DMS 273 (cell line): ENCODE measurements at regions not wholly inside any gene's neighbourhood (a gene's known extent, or its start where the extent isn't known, plus 50 kb on each side); places are given as distances from the start of the nearest gene placed in this dataset.

Source experiments
- DNase-seq: peaks from one replicate; lab custom pipeline; 2025; ENCODE audit not compliant: unreplicated experiment; lab: John Stamatoyannopoulos, UW

- no peak for DNase-seq
Observed at GRCh38 chr9:13900449-13900848, 413.5 kb downstream of the NFIB start.

DNA sequence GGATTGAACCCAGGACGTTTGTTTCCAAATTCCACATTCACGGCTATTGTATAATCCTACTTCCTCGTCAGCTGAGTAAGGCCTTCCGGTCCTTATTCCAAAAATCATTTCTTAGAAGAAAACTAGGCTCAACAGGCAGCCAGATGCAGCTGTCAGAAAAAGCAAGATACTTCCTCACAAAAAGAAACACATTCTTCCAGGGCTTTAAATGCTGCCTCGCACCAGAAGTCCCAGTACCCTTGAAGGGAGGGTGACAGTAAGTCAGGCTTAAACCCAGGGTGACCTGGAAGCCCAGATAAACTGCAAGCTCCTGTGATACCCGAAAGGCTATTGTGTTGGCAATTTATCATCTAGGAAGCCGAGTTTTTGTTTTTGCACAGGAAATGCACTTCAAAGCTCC, 414.0 kb downstream of the NFIB start:
- no peak for DNase-seq

GRCh38 chr9:13898957-13899356, 415.0 kb downstream of the NFIB start:
- DNase-seq = peak; percentile 17

DNA sequence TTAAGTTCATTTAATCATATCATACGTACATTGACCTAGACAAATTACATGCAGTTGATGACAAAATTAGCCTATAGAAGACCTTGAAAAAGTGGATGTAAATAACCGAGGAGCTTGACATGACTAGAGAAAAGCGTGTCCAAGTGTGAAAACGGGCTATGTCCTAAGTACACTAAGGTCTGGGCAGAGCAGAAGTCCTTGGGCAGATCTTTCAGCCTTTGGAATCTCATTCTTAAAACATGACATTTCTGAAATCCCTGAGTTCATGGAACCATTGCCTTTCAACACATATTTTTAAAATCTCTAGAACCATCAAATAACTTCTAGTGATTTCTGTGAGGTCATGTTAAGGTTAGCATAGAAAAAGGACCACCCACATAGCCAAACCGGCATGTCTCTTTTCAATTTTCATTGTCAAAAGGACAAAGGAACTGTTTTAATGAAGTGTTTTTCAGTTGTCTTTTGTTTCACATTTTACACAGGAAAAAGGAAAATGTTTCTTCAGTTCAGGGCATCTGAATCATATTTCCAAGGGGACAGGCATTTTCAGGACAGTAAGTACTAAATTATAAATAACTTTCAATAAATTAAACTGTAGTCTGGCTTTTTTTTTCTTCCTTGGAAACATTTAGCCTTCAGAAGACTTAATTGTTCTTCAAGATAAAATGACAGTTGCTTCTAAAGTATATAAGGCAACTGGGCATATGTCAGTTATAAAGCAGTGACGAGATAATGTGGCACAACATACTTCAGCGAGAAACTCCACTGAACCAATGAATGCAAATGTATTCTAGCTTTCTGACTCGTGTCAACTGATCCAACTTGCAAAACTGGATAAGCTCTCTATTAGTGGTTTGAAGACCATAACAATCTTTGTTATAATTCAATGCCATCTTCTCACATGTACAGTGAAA, 416.8 kb downstream of the NFIB start:
- DNase-seq = peak; percentile 33

DNA sequence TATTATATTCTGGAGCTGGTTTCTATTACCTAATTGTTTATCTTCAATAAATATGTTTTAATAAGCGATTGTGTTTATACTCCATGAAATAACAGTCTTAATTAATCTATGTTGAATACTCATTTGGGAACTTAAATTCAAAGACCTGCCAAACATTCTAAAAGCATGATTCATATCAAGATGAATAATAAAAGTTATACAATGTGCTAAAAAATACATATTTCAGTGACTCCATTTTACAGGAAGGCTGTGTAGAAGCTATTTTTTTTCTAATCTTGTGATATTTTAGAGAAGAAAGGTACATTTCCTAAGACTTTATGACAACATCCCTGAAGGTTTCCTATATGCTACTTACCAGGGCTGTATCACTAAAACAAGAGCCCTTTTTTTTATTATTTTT, 417.9 kb downstream of the NFIB start:
- DNase-seq = no peak

- DNase-seq = no peak
Observed at GRCh38 chr9:13885258-13885657, 428.7 kb downstream of the NFIB start.

- DNase-seq = no peak
Observed at GRCh38 chr9:13879981-13880380, 434.0 kb downstream of the NFIB start.

DNA sequence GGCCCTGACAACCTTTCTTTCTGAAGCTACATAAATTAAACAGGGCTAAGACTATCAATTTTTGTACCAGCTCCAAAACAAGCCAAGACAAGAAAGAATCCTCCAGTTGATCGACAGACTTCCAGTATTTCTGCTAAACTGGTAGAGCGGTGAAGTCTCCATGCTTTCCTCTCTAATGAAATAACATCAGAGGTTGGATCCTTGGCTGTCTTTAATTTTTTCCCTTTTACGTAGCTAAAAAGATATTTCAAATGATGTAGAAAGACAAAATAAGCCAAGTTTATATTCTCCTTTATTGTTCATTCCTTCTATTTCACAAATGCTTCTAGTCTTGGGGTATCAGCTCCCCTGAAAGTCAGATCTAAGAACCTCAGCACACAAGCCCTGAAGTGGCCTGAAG, 434.9 kb downstream of the NFIB start:
- no peak for DNase-seq

- DNase-seq = no peak
Observed at GRCh38 chr9:13878241-13878711, 435.7 kb downstream of the NFIB start.

DNA sequence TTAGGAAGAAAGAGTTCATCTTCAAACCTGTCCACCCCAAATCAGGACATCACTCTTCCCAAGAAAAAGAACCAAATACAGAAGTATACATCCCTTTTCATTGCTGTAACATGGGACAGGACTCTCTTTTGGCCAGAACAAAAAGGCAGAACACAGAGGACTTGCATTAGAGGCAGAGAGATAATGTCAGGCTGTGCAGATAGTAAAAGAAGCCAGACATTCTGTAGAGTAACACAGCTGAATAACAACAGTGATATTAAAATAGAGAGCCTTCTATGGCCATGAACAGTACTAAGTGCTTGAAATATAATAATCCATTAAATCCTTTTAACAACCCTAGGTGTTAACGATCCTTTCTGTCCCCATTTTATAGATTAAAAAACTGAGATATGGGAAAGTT, 437.2 kb downstream of the NFIB start:
- DNase-seq = no peak

DNA sequence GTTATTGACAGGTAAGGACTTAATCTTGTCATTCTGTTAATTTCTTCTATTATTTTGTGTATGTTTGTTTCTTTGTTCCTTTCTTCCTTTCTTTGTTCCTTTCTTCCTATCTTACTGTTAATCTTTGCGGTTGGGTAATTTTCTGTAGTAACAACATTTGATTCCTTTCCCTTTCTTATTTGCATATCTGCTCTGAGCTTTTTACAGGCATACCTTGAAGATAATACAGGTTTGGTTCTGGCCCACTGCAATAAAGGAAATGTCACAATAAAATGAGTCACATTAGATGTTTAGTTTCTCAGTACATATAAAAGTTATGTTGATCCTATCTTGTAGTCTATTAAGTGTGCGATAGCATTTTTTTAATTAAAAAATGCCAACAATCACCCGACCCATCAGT, 440.7 kb downstream of the NFIB start:
- no peak for DNase-seq

DNA sequence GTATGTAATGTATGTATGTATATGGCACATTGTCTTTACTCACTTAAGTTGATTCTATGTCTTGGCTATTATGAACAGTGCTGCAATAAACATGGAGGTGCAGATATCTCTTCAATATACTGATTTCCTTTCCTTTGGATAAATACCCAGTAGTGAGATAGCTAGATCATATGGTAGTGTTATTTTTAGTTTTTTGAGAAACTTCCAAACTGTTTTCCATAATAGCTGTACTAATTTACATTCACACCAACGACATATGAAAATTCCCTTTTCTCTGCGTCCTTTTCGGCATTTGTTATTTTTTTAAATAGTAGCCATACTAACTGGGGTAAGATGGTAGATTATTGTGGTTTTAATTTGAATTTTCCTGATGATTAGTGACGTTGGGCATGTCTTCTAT, 445.6 kb downstream of the NFIB start:
- DNase-seq = no peak

DNA sequence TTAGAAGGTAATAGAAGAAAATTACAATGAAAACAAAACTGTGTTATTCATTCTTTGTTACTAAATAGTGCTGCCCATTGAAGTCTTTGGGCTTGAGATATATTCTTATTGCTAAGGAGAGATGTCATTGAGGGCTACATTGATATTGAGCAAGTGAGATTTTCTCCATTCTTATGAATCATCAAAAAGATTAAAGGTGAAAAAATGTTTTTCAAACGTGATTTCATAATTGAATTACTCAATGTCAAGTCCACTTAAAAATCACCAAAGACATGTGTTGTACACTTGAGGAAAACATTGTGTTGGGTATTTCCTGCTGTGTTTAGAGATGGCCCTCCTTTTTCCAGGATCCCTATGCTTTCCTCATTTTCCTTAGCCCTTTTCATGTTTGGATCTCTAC, 448.1 kb downstream of the NFIB start:
- DNase-seq = no peak

- DNase-seq = peak; percentile 15
Observed at GRCh38 chr9:13863112-13863511, 450.8 kb downstream of the NFIB start.

DNA sequence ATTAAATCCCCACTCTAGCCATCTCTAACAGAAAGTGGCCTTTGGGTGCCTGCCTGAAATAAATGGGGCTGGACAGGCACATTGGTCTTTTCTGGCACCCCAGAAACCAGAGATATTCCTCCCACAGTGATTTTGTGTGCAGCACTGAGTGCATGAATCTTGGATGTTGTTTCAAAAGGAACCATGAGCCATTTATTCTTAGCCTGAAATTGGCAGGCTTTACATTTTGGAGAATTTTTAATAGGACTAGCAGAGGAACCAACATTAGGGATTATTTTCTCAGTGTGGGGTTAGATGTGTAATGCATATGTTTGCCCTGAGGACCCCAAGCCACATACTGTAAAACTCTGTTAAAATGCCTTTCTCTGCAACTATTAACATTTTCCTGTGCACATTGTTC, 451.3 kb downstream of the NFIB start:
- no peak for DNase-seq

DNA sequence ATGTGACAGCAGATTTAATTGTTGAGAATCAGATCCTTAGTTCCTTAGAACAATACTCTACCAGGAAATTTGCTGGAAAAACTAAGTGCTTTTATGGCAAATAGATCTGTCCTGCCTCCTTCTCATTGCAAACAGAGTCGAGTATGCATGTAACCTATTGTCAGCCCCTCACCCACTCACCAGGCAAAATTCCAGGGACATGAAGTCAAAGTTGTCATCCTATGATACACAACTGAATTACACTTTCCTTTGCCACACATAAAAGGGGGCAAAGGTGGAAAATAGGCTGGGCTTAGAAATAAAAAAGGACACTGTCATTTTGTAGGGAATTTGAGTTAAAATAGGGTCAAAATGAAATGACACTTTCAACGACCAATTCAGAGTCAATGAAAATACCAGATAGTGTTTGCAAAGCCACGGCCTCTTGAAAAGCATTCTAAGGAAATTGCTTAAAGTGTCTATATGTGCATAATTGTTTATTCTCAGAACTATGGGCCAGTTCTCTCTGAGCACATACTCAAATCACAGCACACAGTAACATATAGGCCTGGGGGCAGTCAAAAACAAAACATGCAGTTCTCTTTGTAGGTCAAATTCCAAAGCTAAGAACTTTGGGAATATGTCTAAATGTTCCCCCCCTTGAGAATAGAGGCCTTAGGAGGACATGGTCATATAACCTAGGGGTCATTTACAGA, 452.8 kb downstream of the NFIB start:
- DNase-seq = no peak

DNA sequence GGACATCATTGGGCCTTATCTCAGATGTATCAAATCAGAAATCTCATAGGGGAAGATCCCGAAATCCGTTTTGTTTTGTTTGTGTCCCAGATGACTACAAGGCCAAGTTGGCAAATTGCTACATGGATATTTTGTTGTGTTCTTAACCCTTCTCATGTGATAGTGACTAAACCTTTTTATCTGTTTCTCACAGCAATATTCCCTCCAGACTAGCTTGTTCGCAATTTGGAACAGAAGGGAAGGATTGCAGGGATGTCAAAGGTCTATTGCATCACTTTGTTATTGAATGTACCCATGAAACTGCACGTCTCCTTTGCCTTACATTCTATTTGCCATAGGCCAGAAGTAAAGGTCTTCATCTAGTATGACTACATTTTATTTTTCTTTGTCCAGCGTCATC, 453.9 kb downstream of the NFIB start:
- no peak for DNase-seq

DNA sequence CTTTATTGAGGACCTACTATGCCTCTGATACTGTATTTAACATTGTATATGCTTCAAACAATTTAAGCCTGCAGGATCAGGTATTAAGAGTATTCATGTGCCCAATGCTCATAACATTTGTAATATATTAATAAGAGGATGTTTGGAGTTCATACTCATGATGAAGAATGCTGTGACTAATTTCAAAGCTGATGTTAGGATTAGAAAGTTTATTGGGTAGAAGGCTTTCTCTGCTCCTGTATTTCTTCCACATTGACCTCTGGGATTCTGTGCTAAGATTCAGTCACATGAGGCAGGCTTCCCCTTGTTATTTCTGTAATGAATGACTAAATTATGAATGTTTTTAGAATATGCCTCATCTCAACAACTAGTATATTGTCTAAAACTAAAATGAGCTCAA, 456.4 kb downstream of the NFIB start:
- DNase-seq = no peak

GRCh38 chr9:13847270-13847669, 466.7 kb downstream of the NFIB start:
- DNase-seq = no peak

- DNase-seq = no peak
Observed at GRCh38 chr9:13845460-13845859, 468.5 kb downstream of the NFIB start.

DNA sequence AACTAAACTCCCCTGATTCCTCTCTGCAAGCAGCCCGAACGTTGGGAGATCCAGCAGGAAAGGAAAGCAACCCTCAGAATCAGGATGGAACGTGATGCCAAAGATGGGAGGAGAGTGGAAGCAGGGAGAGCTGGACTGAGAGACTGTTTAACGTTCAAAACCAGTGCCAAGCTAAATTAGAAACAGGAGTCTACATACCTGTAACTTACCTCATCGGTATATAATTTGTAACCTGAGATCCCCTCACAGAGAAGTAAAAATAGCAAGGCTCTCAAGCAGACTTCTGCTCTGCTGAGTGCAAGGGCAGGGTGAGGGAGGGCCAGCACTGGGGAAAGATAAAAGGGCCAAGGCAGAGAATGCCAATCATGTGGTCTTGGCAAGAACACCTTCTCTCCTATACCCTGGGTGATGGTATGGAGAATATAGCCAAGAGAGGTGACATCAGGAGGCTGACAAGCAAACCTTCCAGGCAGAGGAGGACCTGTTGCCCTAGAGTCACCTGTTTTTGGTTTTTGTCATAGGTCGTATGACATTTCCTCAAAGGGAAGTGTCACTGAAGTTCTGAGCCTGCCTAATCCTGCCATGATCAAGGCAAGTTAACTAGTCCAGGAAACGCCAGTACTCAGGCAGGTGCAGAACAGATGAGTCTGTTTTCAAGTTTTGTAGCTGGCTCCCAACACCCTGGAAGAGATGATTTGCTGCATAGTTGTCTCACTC, 472.0 kb downstream of the NFIB start:
- peak; percentile 20 for DNase-seq

DNA sequence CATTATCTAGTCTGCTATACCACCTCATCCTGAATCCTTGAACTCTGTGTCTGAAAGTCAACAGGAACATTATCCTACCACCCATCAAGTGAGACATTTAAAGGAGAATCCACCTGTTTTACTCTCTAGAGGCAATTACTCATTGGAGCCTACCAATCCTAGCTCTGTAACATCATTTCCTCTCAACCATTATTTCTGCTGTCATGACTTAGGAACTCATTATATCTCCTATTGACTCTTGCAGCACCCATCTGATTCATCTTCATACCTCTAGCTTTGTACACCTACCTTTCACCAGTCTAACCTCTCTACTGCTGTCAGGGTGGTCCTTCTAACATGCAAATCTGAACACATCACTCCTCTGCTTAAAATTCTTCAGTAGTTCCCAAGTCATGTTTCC, 481.5 kb downstream of the NFIB start:
- no peak for DNase-seq
